OCI-LY7 (cell line): ENCODE measurements at regions not wholly inside any gene's neighbourhood (a gene's known extent, or its start where the extent isn't known, plus 50 kb on each side); places are given as distances from the start of the nearest gene placed in this dataset.

Source experiments
- CTCF ChIP-seq: fragments of 200-600 bp; sonication (generic); conservative IDR thresholded peaks from 2 replicates; pipeline ENCODE4 v1.5.1; 2014; ENCODE audit warnings: mild to moderate bottlenecking, antibody characterized with exemption, low read length, moderate library complexity, mixed read lengths
- EZH2phosphoT487 ChIP-seq: fragments of 200-600 bp; sonication (generic); IDR thresholded peaks from 2 replicates; pipeline ENCODE4 v1.6.1; 2018; ENCODE audit warnings: low read depth, borderline replicate concordance, mild to moderate bottlenecking, mixed run types, antibody characterized with exemption, low read length, moderate library complexity, mixed read lengths

GRCh38 chr17:13228225-13228624, 210.4 kb upstream of the ELAC2 start:
- TF ChIP-seq CTCF (no peak), EZH2phosphoT487 (no peak)
